ENCODE measurements at regions not wholly inside any gene's neighbourhood (a gene's known extent, or its start where the extent isn't known, plus 50 kb on each side); places are given as distances from the start of the nearest gene placed in this dataset.

GRCh38 chr9:107883496-107884124, 394.0 kb upstream of the KLF4 start (continued):
- TF ChIP-seq, protein P1, sequence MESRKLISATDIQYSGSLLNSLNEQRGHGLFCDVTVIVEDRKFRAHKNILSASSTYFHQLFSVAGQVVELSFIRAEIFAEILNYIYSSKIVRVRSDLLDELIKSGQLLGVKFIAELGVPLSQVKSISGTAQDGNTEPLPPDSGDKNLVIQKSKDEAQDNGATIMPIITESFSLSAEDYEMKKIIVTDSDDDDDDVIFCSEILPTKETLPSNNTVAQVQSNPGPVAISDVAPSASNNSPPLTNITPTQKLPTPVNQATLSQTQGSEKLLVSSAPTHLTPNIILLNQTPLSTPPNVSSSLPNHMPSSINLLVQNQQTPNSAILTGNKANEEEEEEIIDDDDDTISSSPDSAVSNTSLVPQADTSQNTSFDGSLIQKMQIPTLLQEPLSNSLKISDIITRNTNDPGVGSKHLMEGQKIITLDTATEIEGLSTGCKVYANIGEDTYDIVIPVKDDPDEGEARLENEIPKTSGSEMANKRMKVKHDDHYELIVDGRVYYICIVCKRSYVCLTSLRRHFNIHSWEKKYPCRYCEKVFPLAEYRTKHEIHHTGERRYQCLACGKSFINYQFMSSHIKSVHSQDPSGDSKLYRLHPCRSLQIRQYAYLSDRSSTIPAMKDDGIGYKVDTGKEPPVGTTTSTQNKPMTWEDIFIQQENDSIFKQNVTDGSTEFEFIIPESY (CRISPR knock-in tag; IDR thresholded peaks at IDR 0.05), result no peak
- no peak for TF ChIP-seq XRCC5 (optimal IDR thresholded peaks at IDR 0.05; ENCODE audit: low read length)
- TF ChIP-seq, protein P2, sequence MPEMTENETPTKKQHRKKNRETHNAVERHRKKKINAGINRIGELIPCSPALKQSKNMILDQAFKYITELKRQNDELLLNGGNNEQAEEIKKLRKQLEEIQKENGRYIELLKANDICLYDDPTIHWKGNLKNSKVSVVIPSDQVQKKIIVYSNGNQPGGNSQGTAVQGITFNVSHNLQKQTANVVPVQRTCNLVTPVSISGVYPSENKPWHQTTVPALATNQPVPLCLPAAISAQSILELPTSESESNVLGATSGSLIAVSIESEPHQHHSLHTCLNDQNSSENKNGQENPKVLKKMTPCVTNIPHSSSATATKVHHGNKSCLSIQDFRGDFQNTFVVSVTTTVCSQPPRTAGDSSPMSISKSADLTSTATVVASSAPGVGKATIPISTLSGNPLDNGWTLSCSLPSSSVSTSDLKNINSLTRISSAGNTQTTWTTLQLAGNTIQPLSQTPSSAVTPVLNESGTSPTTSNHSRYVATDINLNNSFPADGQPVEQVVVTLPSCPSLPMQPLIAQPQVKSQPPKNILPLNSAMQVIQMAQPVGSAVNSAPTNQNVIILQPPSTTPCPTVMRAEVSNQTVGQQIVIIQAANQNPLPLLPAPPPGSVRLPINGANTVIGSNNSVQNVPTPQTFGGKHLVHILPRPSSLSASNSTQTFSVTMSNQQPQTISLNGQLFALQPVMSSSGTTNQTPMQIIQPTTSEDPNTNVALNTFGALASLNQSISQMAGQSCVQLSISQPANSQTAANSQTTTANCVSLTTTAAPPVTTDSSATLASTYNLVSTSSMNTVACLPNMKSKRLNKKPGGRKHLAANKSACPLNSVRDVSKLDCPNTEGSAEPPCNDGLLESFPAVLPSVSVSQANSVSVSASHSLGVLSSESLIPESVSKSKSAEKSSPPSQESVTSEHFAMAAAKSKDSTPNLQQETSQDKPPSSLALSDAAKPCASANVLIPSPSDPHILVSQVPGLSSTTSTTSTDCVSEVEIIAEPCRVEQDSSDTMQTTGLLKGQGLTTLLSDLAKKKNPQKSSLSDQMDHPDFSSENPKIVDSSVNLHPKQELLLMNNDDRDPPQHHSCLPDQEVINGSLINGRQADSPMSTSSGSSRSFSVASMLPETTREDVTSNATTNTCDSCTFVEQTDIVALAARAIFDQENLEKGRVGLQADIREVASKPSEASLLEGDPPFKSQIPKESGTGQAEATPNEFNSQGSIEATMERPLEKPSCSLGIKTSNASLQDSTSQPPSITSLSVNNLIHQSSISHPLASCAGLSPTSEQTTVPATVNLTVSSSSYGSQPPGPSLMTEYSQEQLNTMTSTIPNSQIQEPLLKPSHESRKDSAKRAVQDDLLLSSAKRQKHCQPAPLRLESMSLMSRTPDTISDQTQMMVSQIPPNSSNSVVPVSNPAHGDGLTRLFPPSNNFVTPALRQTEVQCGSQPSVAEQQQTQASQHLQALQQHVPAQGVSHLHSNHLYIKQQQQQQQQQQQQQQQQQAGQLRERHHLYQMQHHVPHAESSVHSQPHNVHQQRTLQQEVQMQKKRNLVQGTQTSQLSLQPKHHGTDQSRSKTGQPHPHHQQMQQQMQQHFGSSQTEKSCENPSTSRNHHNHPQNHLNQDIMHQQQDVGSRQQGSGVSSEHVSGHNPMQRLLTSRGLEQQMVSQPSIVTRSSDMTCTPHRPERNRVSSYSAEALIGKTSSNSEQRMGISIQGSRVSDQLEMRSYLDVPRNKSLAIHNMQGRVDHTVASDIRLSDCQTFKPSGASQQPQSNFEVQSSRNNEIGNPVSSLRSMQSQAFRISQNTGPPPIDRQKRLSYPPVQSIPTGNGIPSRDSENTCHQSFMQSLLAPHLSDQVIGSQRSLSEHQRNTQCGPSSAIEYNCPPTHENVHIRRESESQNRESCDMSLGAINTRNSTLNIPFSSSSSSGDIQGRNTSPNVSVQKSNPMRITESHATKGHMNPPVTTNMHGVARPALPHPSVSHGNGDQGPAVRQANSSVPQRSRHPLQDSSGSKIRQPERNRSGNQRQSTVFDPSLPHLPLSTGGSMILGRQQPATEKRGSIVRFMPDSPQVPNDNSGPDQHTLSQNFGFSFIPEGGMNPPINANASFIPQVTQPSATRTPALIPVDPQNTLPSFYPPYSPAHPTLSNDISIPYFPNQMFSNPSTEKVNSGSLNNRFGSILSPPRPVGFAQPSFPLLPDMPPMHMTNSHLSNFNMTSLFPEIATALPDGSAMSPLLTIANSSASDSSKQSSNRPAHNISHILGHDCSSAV (CRISPR knock-in tag; IDR thresholded peaks at IDR 0.05; ENCODE audit: borderline replicate concordance), result no peak
- no peak for TF ChIP-seq KLF11 (CRISPR knock-in tag; IDR thresholded peaks at IDR 0.05)

All from HepG2 (cell line).